H1 (cell line): ENCODE measurements at regions not wholly inside any gene's neighbourhood (a gene's known extent, or its start where the extent isn't known, plus 50 kb on each side); places are given as distances from the start of the nearest gene placed in this dataset.

Experiments used
- CHD2 ChIP-seq: IDR thresholded peaks from 2 replicates; pipeline ENCODE4 v1.6.1; 2012; ENCODE audit warnings: low read length, improper control_type of control experiment
- CTCF ChIP-seq, 3 experiments: IDR thresholded peaks; 1 replicate in 2 of 3; 2 replicates in 1 of 3; pipeline versions ENCODE4 v1.5.1 to v1.6.1; 2011; ENCODE audit warnings: low read length in 3 of 3, mild to moderate bottlenecking in 3 of 3, inconsistent platforms in 2 of 3, low read depth in 1 of 3, moderate library complexity in 1 of 3; ENCODE audit not compliant: insufficient read depth in 1 of 3; ENCODE audit errors: control extremely low read depth in 1 of 3
- EZH2 ChIP-seq: fragments of 200-600 bp; sonication (generic); IDR thresholded peaks from 2 replicates; pipeline ENCODE4 v1.7.1; 2012; ENCODE audit warnings: low read depth, mild to moderate bottlenecking, moderate library complexity, low read length, inconsistent platforms; ENCODE audit not compliant: severe bottlenecking
- POLR2AphosphoS5 ChIP-seq: IDR thresholded peaks from 2 replicates; pipeline ENCODE4 v1.6.1; 2011; ENCODE audit warnings: low read depth, low read length
- RAD21 ChIP-seq, 2 experiments: IDR thresholded peaks in 1 of 2; conservative IDR thresholded peaks in 1 of 2; 2 replicates each; pipeline ENCODE4 v1.6.1; 2011; ENCODE audit warnings: low read depth in 2 of 2, low read length in 2 of 2, improper control_type of control experiment in 1 of 2, inconsistent platforms in 1 of 2, mild to moderate bottlenecking in 1 of 2, moderate library complexity in 1 of 2
- SRF ChIP-seq: IDR thresholded peaks from 2 replicates; pipeline ENCODE4 v1.6.1; 2011; ENCODE audit warnings: mild to moderate bottlenecking, low read depth, low read length, moderate library complexity
- TAF1 ChIP-seq: IDR thresholded peaks from 2 replicates; pipeline ENCODE4 v1.6.1; 2011; ENCODE audit warnings: mild to moderate bottlenecking, low read depth, low read length
- TBP ChIP-seq: IDR thresholded peaks from 2 replicates; pipeline ENCODE4 v1.6.1; 2011; ENCODE audit warnings: low read depth, low read length, improper control_type of control experiment
- TCF12 ChIP-seq: IDR thresholded peaks from 2 replicates; pipeline ENCODE4 v1.6.1; 2011; ENCODE audit warnings: low read depth, mild to moderate bottlenecking, low read length
- TF ChIP-seq, protein P1 (sequence below): IDR thresholded peaks from 2 replicates; pipeline ENCODE4 v1.6.1; 2012; ENCODE audit warnings: inconsistent platforms

DNA sequence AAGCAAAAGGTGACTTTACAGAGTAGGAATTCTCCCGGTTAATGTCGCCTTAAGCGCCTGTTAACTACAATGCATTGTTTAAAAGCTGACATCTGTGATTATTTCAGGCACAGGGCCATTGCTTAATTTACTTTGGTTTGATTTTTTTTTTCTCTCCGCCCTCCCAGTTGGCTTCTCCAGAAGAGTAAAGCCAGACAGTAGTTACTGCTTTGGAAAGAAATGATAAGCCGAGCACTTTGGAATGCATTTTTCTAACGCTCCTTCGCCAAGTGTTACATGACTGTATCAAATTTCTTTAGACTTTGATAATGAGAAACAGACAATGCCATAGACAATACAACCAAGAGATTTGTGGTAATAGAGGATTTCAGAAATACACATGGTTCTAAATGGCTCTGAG lies 383.0 kb upstream of the TENM3 start:
- TF ChIP-seq RAD21 (IDR thresholded peaks at IDR 0.05 in 1 of 2, conservative IDR thresholded peaks at IDR 0.05 in 1 of 2; ENCODE audit: low read depth in 2 of 2, low read length in 2 of 2) (no peak), CTCF (IDR thresholded peaks at IDR 0.05; ENCODE audit: control extremely low read depth in 1 of 3, insufficient read depth in 1 of 3, low read depth in 1 of 3, low read length in 3 of 3) (no peak), EZH2 (no peak), SRF (no peak), TCF12 (no peak), POLR2AphosphoS5 (no peak), TBP (no peak), TAF1 (no peak), CHD2 (no peak)
- TF ChIP-seq, protein P1, sequence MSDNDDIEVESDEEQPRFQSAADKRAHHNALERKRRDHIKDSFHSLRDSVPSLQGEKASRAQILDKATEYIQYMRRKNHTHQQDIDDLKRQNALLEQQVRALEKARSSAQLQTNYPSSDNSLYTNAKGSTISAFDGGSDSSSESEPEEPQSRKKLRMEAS = no peak
